Loucy (cell line): ENCODE measurements at regions not wholly inside any gene's neighbourhood (a gene's known extent, or its start where the extent isn't known, plus 50 kb on each side); places are given as distances from the start of the nearest gene placed in this dataset.
"Not testable (repeated sequence)": the region's sequence is repeated elsewhere in the genome, so short reads cannot be mapped to it uniquely, and the experiment has no call there.

Source experiments
- H2AFZ ChIP-seq: fragments of 200-600 bp; sonication (generic); 2 replicates; pipeline ENCODE4 v1.6.0; 2016; ENCODE audit warnings: antibody characterized with exemption, mild to moderate bottlenecking, low read length, moderate library complexity
- H3F3A ChIP-seq: fragments of 200-600 bp; 2 replicates; pipeline ENCODE4 v1.6.0; 2016; ENCODE audit warnings: antibody characterized with exemption, low read depth, mild to moderate bottlenecking
- H3K27me3 ChIP-seq: fragments of 200-600 bp; sonication (generic); 2 replicates; pipeline ENCODE4 v1.6.1; 2014; ENCODE audit warnings: low read length, mild to moderate bottlenecking; ENCODE audit not compliant: insufficient read depth, poor library complexity, severe bottlenecking
- H3K36me3 ChIP-seq: fragments of 200-600 bp; sonication (generic); 2 replicates; pipeline ENCODE4 v1.6.1; 2016; ENCODE audit warnings: low read length; ENCODE audit not compliant: insufficient read depth
- H3K4me1 ChIP-seq: fragments of 200-600 bp; sonication (generic); 2 replicates; pipeline ENCODE4 v1.5.1; 2014; ENCODE audit warnings: low read length, mild to moderate bottlenecking; ENCODE audit not compliant: insufficient read depth, poor library complexity, severe bottlenecking
- H3K4me2 ChIP-seq: fragments of 200-600 bp; sonication (generic); 2 replicates; pipeline ENCODE4 v1.6.0; 2014; ENCODE audit warnings: antibody characterized with exemption, low read length, low read depth, mild to moderate bottlenecking; ENCODE audit not compliant: poor library complexity, severe bottlenecking
- H3K4me3 ChIP-seq: fragments of 200-600 bp; sonication (generic); 2 replicates; pipeline ENCODE4 v1.5.1; 2014; ENCODE audit warnings: low read length, mild to moderate bottlenecking, mixed read lengths; ENCODE audit not compliant: poor library complexity, severe bottlenecking
- H3K79me2 ChIP-seq: fragments of 200-600 bp; sonication (generic); 2 replicates; pipeline ENCODE4 v1.6.1; 2014; ENCODE audit warnings: low read length; ENCODE audit not compliant: insufficient read depth
- H3K9ac ChIP-seq: fragments of 200-600 bp; sonication (generic); 2 replicates; pipeline ENCODE4 v1.6.0; 2014; ENCODE audit warnings: mild to moderate bottlenecking, low read depth, low read length, moderate library complexity; ENCODE audit not compliant: poor library complexity, severe bottlenecking
- H3K9me2 ChIP-seq: fragments of 200-600 bp; sonication (generic); replicated peaks from 2 replicates; pipeline ENCODE4 v1.6.1; 2016; ENCODE audit warnings: low read depth, low read length, mixed read lengths
- H3K9me3 ChIP-seq: fragments of 200-600 bp; sonication (generic); 2 replicates; pipeline ENCODE4 v1.6.1; 2014; ENCODE audit warnings: mild to moderate bottlenecking, antibody characterized with exemption, low read length, low read depth; ENCODE audit not compliant: insufficient read depth
- H4K20me1 ChIP-seq: fragments of 200-600 bp; sonication (generic); 2 replicates; pipeline ENCODE4 v1.6.0; 2014; ENCODE audit warnings: antibody characterized with exemption, low read length, mild to moderate bottlenecking; ENCODE audit not compliant: insufficient read depth, poor library complexity, severe bottlenecking
- EZH2phosphoT487 ChIP-seq: fragments of 200-600 bp; IDR thresholded peaks from 2 replicates; pipeline ENCODE4 v1.6.1; 2018; ENCODE audit warnings: antibody characterized with exemption, mild to moderate bottlenecking, moderate library complexity, borderline replicate concordance
- TF ChIP-seq, protein P1 (sequence below): fragments of 200-600 bp; sonication (generic); conservative IDR thresholded peaks from 2 replicates; pipeline ENCODE4 v1.5.1; 2014; ENCODE audit warnings: mild to moderate bottlenecking, antibody characterized with exemption, low read length

DNA sequence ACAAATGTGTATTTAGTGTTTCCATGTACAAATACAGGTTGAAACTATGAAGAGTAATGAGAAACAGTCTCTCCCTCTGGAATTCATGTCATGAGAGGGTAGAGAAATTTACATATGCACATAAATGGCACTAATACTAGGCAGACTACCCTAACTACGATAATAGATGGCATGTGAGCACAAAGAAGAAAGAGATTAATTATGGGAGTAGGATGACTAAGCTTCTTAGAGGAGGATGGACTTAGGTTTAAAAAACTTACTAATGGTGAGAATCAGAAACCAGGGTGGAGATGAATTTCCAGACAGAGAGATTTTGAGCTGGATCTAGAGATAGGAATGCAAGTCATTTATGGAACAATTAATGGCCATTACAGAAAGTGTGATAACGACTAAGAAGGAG, 225.3 kb upstream of the HTR1E start:
- H3K79me2 ChIP-seq: no peaks in the 10 kb centered on the region
- no peak overlapping the region for H3K9ac ChIP-seq
- no peaks in the 10 kb centered on the region for H3K9me2 ChIP-seq
- no peaks in the 10 kb centered on the region for H3K36me3 ChIP-seq
- H3F3A ChIP-seq: no peaks in the 10 kb centered on the region
- no peaks in the 10 kb centered on the region for H3K4me1 ChIP-seq
- H4K20me1 ChIP-seq: no peaks in the 10 kb centered on the region
- no peak for TF ChIP-seq EZH2phosphoT487
- TF ChIP-seq, protein P1, sequence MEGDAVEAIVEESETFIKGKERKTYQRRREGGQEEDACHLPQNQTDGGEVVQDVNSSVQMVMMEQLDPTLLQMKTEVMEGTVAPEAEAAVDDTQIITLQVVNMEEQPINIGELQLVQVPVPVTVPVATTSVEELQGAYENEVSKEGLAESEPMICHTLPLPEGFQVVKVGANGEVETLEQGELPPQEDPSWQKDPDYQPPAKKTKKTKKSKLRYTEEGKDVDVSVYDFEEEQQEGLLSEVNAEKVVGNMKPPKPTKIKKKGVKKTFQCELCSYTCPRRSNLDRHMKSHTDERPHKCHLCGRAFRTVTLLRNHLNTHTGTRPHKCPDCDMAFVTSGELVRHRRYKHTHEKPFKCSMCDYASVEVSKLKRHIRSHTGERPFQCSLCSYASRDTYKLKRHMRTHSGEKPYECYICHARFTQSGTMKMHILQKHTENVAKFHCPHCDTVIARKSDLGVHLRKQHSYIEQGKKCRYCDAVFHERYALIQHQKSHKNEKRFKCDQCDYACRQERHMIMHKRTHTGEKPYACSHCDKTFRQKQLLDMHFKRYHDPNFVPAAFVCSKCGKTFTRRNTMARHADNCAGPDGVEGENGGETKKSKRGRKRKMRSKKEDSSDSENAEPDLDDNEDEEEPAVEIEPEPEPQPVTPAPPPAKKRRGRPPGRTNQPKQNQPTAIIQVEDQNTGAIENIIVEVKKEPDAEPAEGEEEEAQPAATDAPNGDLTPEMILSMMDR: no peak
- no peaks in the 10 kb centered on the region for H3K27me3 ChIP-seq
- no peak overlapping the region for H3K4me3 ChIP-seq
- H3K4me2 ChIP-seq: no peak overlapping the region
- no peak overlapping the region for H2AFZ ChIP-seq
- peaks cover 2% of the 10 kb centered on the region; the same call in 1 of the 2 replicates for H3K9me3 ChIP-seq

GRCh38 chr6:86707545-86708120, 229.7 kb upstream of the HTR1E start:
- no peaks in the 10 kb centered on the region for H3K36me3 ChIP-seq
- H3K4me2 ChIP-seq: no peak overlapping the region

GRCh38 chr6:86706449-86706848, 230.9 kb upstream of the HTR1E start:
- Histone ChIP-seq H3K4me1 (no peaks in the 10 kb centered on the region), H3K4me3 (no peak overlapping the region), H3K9me3 (peaks cover 2% of the 10 kb centered on the region; the same call in 1 of the 2 replicates), H3K27me3 (no peaks in the 10 kb centered on the region), H3K36me3 (no peaks in the 10 kb centered on the region), H3K79me2 (no peaks in the 10 kb centered on the region), H3K4me2 (no peak overlapping the region), H3K9me2 (no peaks in the 10 kb centered on the region), H2AFZ (no peak overlapping the region), H4K20me1 (no peaks in the 10 kb centered on the region), H3K9ac (no peak overlapping the region), H3F3A (no peaks in the 10 kb centered on the region)
- TF ChIP-seq, protein P1: no peak
- TF ChIP-seq EZH2phosphoT487: no peak

More at GRCh38 chr6:86707545-86708120, 229.7 kb upstream of the HTR1E start:
- Histone ChIP-seq H3K4me3 (no peak overlapping the region), H3K79me2 (no peaks in the 10 kb centered on the region), H3K9me3 (peaks cover 2% of the 10 kb centered on the region; the same call in 1 of the 2 replicates), H3K27me3 (no peaks in the 10 kb centered on the region), H3K9ac (no peak overlapping the region), H4K20me1 (no peaks in the 10 kb centered on the region), H3K9me2 (no peaks in the 10 kb centered on the region), H2AFZ (no peak overlapping the region), H3F3A (no peaks in the 10 kb centered on the region), H3K4me1 (no peaks in the 10 kb centered on the region)
- TF ChIP-seq, protein P1: no peak
- TF ChIP-seq EZH2phosphoT487: no peak

DNA sequence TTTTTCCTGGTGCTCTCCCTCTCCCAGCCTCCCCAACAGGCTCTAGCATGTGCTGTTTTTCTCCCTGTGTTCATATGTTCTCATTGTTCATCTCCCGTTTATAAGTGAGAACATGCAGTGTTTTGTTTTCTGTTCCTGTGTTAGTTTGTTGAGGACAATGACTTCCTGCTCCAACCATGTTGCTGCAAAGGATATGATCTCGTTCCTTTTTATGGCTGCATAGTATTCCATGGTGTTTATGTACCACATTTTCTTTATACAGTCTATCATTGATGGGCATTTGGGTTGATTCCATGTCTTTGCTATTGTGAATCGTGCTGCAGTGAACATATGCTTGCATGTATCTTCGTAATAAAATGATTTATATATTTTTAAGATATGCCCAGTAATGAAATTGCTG, 236.1 kb upstream of the HTR1E start:
- H3K4me3 ChIP-seq, H4K20me1 ChIP-seq, H3K9me3 ChIP-seq, H3K4me2 ChIP-seq, H3K36me3 ChIP-seq, H3K9me2 ChIP-seq, H3F3A ChIP-seq, H3K9ac ChIP-seq, H3K27me3 ChIP-seq, H2AFZ ChIP-seq, H3K4me1 ChIP-seq, H3K79me2 ChIP-seq: not testable (repeated sequence)
